Neural progenitor cell (in vitro differentiated cells): ENCODE measurements at regions not wholly inside any gene's neighbourhood (a gene's known extent, or its start where the extent isn't known, plus 50 kb on each side); places are given as distances from the start of the nearest gene placed in this dataset.

ENCODE experiments used
- DNase-seq: peaks from one replicate; pipeline ENCODE4 v3.0.0-alpha.2; 2016; ENCODE audit warnings: low spot score
- H2AFZ ChIP-seq: fragments of 200-600 bp; sonication (generic); replicated peaks from 2 replicates; pipeline ENCODE4 v1.6.1; 2016; ENCODE audit warnings: antibody characterized with exemption
- H3F3A ChIP-seq: fragments of 200-600 bp; sonication (generic); 2 replicates; pipeline ENCODE4 v1.6.1; 2016; ENCODE audit warnings: antibody characterized with exemption, low read depth
- H3K27ac ChIP-seq: fragments of 200-600 bp; sonication (generic); 2 replicates; pipeline ENCODE4 v1.5.1; 2016; ENCODE audit warnings: mild to moderate bottlenecking
- H3K27me3 ChIP-seq: fragments of 200-600 bp; sonication (generic); 2 replicates; pipeline ENCODE4 v1.6.1; 2016; ENCODE audit warnings: mild to moderate bottlenecking, moderate library complexity
- H3K36me3 ChIP-seq: fragments of 200-600 bp; sonication (generic); 2 replicates; pipeline ENCODE4 v1.5.1; 2016
- H3K4me1 ChIP-seq: fragments of 200-600 bp; sonication (generic); 2 replicates; pipeline ENCODE4 v1.6.1; 2016; ENCODE audit warnings: mixed run types
- H3K4me2 ChIP-seq: fragments of 200-600 bp; sonication (generic); 2 replicates; pipeline ENCODE4 v1.6.1; 2016
- H3K4me3 ChIP-seq: fragments of 200-600 bp; sonication (generic); 2 replicates; pipeline ENCODE4 v1.5.1; 2016
- H3K79me2 ChIP-seq: fragments of 200-600 bp; sonication (generic); 2 replicates; pipeline ENCODE4 v1.6.1; 2016; ENCODE audit warnings: low read depth
- H3K9ac ChIP-seq: fragments of 200-600 bp; sonication (generic); 2 replicates; pipeline ENCODE4 v1.6.1; 2016
- H3K9me3 ChIP-seq: fragments of 200-600 bp; sonication (generic); 2 replicates; pipeline ENCODE4 v1.5.1; 2016; ENCODE audit warnings: low read depth
- H4K20me1 ChIP-seq: fragments of 200-600 bp; sonication (generic); 2 replicates; pipeline ENCODE4 v1.6.1; 2016; ENCODE audit warnings: low read depth
- H3K27ac Mint-ChIP-seq: 3 replicates; pipeline ENCODE4 v1.8.0; 2021; ENCODE audit warnings: mixed read lengths
- H3K27me3 Mint-ChIP-seq: 2 replicates; pipeline ENCODE4 v1.8.0; 2022; ENCODE audit warnings: low read depth, mild to moderate bottlenecking, inconsistent platforms, moderate library complexity, mixed read lengths; ENCODE audit not compliant: insufficient read depth
- H3K36me3 Mint-ChIP-seq: 3 replicates; pipeline ENCODE4 v1.8.0; 2021; ENCODE audit warnings: mixed read lengths
- H3K4me1 Mint-ChIP-seq: 3 replicates; pipeline ENCODE4 v1.8.0; 2021; ENCODE audit warnings: mixed read lengths
- H3K4me3 Mint-ChIP-seq: 3 replicates; pipeline ENCODE4 v1.8.0; 2021; ENCODE audit warnings: mild to moderate bottlenecking, moderate library complexity, mixed read lengths
- H3K9me3 Mint-ChIP-seq: 3 replicates; pipeline ENCODE4 v1.8.0; 2020; ENCODE audit warnings: mixed read lengths
- EZH2 ChIP-seq: fragments of 200-600 bp; sonication (generic); IDR thresholded peaks from 2 replicates; pipeline ENCODE4 v1.6.1; 2017; ENCODE audit warnings: antibody characterized with exemption, mild to moderate bottlenecking, moderate library complexity
- EZH2phosphoT487 ChIP-seq: fragments of 200-600 bp; sonication (generic); IDR thresholded peaks from 2 replicates; pipeline ENCODE4 v1.6.1; 2017; ENCODE audit warnings: antibody characterized with exemption
- TF ChIP-seq, protein P1 (sequence below): fragments of 200-600 bp; sonication (generic); IDR thresholded peaks from 2 replicates; pipeline ENCODE4 v1.5.1; 2017; ENCODE audit warnings: antibody characterized with exemption, mild to moderate bottlenecking

DNA sequence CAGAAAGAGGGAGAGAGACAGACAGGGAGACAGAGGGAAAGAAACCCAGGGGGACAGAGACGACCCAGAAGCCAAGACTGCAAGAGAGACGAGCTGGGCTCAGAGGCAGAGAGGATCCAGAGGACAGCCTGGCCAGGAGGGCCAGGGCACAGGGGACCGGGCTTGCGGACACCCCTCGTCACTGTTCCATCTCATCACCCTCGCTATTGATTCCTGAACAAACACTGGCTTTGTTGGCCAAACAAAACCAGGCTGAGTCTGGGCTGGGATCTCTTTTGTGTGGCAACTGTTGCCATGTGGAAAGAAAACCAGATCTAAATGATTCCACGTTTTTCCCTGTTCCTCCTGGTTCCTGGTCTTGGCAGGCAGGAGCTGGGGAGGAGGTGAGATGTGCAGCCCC is 339.4 kb downstream of the MN1 start:
- no peaks in the 10 kb centered on the region for H4K20me1 ChIP-seq
- H3F3A ChIP-seq: peaks cover 40% of the 10 kb centered on the region
- H3K36me3 ChIP-seq: no peaks in the 10 kb centered on the region
- peak overlapping the region; percentile 36 for H3K9ac ChIP-seq
- H3K27ac ChIP-seq: peak overlapping the region; percentile 99
- Mint-ChIP-seq H3K4me1 (peaks cover 48% of the 10 kb centered on the region), H3K9me3 (peaks cover 9% of the 10 kb centered on the region), H3K36me3 (no peaks in the 10 kb centered on the region), H3K27me3 (peaks cover 15% of the 10 kb centered on the region), H3K27ac (peak overlapping the region; percentile 46), H3K4me3 (peak overlapping the region; percentile 37)
- H3K4me2 ChIP-seq: peak overlapping the region; percentile 77
- H3K79me2 ChIP-seq: no peaks in the 10 kb centered on the region
- no peaks in the 10 kb centered on the region for H3K27me3 ChIP-seq
- H3K9me3 ChIP-seq: no peaks in the 10 kb centered on the region
- DNase-seq: peak; percentile 85
- H2AFZ ChIP-seq: peak overlapping the region; percentile 2
- peaks cover 47% of the 10 kb centered on the region for H3K4me1 ChIP-seq
- TF ChIP-seq EZH2phosphoT487 (no peak), EZH2 (no peak)
- TF ChIP-seq, protein P1, sequence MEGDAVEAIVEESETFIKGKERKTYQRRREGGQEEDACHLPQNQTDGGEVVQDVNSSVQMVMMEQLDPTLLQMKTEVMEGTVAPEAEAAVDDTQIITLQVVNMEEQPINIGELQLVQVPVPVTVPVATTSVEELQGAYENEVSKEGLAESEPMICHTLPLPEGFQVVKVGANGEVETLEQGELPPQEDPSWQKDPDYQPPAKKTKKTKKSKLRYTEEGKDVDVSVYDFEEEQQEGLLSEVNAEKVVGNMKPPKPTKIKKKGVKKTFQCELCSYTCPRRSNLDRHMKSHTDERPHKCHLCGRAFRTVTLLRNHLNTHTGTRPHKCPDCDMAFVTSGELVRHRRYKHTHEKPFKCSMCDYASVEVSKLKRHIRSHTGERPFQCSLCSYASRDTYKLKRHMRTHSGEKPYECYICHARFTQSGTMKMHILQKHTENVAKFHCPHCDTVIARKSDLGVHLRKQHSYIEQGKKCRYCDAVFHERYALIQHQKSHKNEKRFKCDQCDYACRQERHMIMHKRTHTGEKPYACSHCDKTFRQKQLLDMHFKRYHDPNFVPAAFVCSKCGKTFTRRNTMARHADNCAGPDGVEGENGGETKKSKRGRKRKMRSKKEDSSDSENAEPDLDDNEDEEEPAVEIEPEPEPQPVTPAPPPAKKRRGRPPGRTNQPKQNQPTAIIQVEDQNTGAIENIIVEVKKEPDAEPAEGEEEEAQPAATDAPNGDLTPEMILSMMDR: no peak
- peak overlapping the region; percentile 3 for H3K4me3 ChIP-seq

DNA sequence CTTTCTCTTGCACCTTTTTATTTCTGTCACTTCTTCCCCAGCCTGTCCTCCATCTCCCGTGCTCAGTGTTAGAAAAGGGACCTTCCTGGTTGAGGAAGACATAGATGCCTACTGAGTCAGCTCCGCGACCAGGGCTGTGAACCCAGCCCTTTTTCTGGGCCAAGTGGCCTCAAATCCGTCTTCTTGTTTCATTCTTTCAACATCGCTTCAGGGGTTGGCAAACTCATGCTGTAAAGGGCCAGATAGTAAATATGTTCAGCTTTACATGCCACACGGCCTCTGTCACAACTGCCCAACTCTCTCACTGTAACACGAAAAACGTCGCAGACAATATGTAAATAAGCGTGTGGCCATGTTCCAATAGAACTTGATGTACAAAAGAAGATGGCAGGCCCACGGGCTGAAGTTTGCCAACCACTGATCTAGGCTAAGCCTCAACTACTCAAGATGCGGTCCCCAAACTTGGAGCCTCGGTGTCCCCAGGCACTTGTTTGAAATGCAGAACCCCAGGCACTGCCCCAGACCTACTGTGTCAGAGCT is 338.4 kb downstream of the MN1 start:
- H3K27me3 ChIP-seq: no peaks in the 10 kb centered on the region
- H3K9ac ChIP-seq: no peak overlapping the region
- peak overlapping the region; percentile 93 for H3K27ac Mint-ChIP-seq
- H3F3A ChIP-seq: peaks cover 40% of the 10 kb centered on the region
- peaks cover 49% of the 10 kb centered on the region for H3K4me1 Mint-ChIP-seq
- no peaks in the 10 kb centered on the region for H3K36me3 Mint-ChIP-seq
- no peak for DNase-seq
- H3K4me2 ChIP-seq: peak overlapping the region; percentile 77
- no peaks in the 10 kb centered on the region for H3K9me3 ChIP-seq
- peaks cover 15% of the 10 kb centered on the region for H3K27me3 Mint-ChIP-seq
- no peak overlapping the region for H2AFZ ChIP-seq
- peaks cover 9% of the 10 kb centered on the region for H3K9me3 Mint-ChIP-seq
- TF ChIP-seq EZH2phosphoT487 (no peak), EZH2 (no peak)
- TF ChIP-seq, protein P1: no peak
- H3K36me3 ChIP-seq: no peaks in the 10 kb centered on the region
- H3K4me3 Mint-ChIP-seq: no peak overlapping the region
- H3K4me3 ChIP-seq: no peak overlapping the region
- peak overlapping the region; percentile 99 for H3K27ac ChIP-seq
- H3K4me1 ChIP-seq: peaks cover 43% of the 10 kb centered on the region
- no peaks in the 10 kb centered on the region for H4K20me1 ChIP-seq
- H3K79me2 ChIP-seq: no peaks in the 10 kb centered on the region

DNA sequence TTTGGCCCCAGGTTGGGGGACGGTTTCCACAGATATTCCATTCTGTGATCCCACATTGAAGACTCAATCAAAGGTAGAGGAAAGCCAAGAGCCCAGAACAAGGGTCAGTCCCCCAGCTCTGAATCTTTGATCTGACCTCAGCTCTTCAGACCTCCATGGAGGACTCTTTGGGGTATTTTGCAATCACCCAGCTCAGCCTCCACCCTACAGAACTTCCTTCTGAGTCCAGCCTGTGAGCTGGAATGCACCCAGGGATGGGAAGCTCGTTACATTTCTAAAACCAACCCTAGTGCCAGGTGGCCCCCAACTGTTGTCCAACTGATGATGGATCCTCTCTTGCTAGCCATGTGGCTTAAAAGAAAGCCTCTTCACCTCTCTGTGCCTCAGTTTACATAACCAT is 335.3 kb downstream of the MN1 start:
- peaks cover 25% of the 10 kb centered on the region for H3F3A ChIP-seq
- Mint-ChIP-seq H3K27ac (peak overlapping the region; percentile 38), H3K4me3 (no peak overlapping the region), H3K4me1 (peaks cover 30% of the 10 kb centered on the region), H3K36me3 (no peaks in the 10 kb centered on the region), H3K27me3 (peaks cover 11% of the 10 kb centered on the region), H3K9me3 (peaks cover 9% of the 10 kb centered on the region)
- H3K4me3 ChIP-seq: no peak overlapping the region
- no peak overlapping the region for H2AFZ ChIP-seq
- peaks cover 21% of the 10 kb centered on the region for H3K4me1 ChIP-seq
- no peak for TF ChIP-seq EZH2
- no peak for TF ChIP-seq EZH2phosphoT487
- TF ChIP-seq, protein P1: no peak
- H3K36me3 ChIP-seq: no peaks in the 10 kb centered on the region
- no peaks in the 10 kb centered on the region for H3K27me3 ChIP-seq
- DNase-seq: no peak
- H3K9me3 ChIP-seq: no peaks in the 10 kb centered on the region
- no peak overlapping the region for H3K9ac ChIP-seq
- no peaks in the 10 kb centered on the region for H4K20me1 ChIP-seq
- H3K79me2 ChIP-seq: no peaks in the 10 kb centered on the region
- no peak overlapping the region for H3K4me2 ChIP-seq
- H3K27ac ChIP-seq: no peak overlapping the region
